HepG2 (cell line): ENCODE measurements at regions not wholly inside any gene's neighbourhood (a gene's known extent, or its start where the extent isn't known, plus 50 kb on each side); places are given as distances from the start of the nearest gene placed in this dataset.

ENCODE experiments used
- DMAP1 ChIP-seq: IDR thresholded peaks from 2 replicates; pipeline ENCODE4 v1.6.1; 2016
- DRAP1 ChIP-seq: IDR thresholded peaks from 2 replicates; pipeline ENCODE4 v1.6.1; 2016; ENCODE audit warnings: missing genetic modification reagents, missing compliant biosample characterization
- ELF4 ChIP-seq: sonication (generic); formaldehyde crosslinking; IDR thresholded peaks from 2 replicates; pipeline ENCODE4 v1.5.0; 2020; ENCODE audit warnings: missing genetic modification reagents, mild to moderate bottlenecking, moderate library complexity, borderline replicate concordance
- EP300 ChIP-seq, 3 experiments: sonication (generic) in 1 of 3; formaldehyde crosslinking in 1 of 3; IDR thresholded peaks; 2 replicates each; pipeline versions ENCODE4 v1.5.1 to v1.6.1; 2011 to 2020; ENCODE audit warnings: low read depth in 2 of 3, low read length in 2 of 3, borderline replicate concordance in 1 of 3, improper control_type of control experiment in 1 of 3, mild to moderate bottlenecking in 1 of 3, missing genetic modification reagents in 1 of 3, moderate library complexity in 1 of 3
- GPBP1L1 ChIP-seq: sonication (generic); formaldehyde crosslinking; IDR thresholded peaks from 2 replicates; pipeline ENCODE4 v1.5.0; 2020; ENCODE audit warnings: mild to moderate bottlenecking, missing genetic modification reagents
- MNT ChIP-seq: fragments of 450-650 bp; IDR thresholded peaks from 2 replicates; pipeline ENCODE4 v1.6.1; 2016
- PITX1 ChIP-seq: sonication (generic); formaldehyde crosslinking; IDR thresholded peaks from 2 replicates; pipeline ENCODE4 v1.5.1; 2020; ENCODE audit warnings: mild to moderate bottlenecking, missing genetic modification reagents
- PRPF4 ChIP-seq: fragments of 200-400 bp; formaldehyde crosslinking; IDR thresholded peaks from 2 replicates; pipeline ENCODE4 v1.6.1; 2016; ENCODE audit warnings: low read length, low read depth; ENCODE audit not compliant: poor library complexity, severe bottlenecking
- RAD51 ChIP-seq: fragments of 450-650 bp; IDR thresholded peaks from 2 replicates; pipeline ENCODE4 v1.6.1; 2016; ENCODE audit warnings: borderline replicate concordance
- SIN3A ChIP-seq: IDR thresholded peaks from 2 replicates; pipeline ENCODE4 v1.6.1; 2011; ENCODE audit warnings: low read depth, mild to moderate bottlenecking, control low read depth, low read length, borderline replicate concordance
- TBL1XR1 ChIP-seq: fragments of 150-350 bp; IDR thresholded peaks from 2 replicates; pipeline ENCODE4 v1.6.1; 2014; ENCODE audit warnings: borderline replicate concordance, low read length; ENCODE audit not compliant: partially characterized antibody
- ZNF34 ChIP-seq: sonication (generic); formaldehyde crosslinking; IDR thresholded peaks from 2 replicates; pipeline ENCODE4 v1.4.0; 2020; ENCODE audit warnings: mild to moderate bottlenecking, missing genetic modification reagents, borderline replicate concordance

GRCh38 chr1:209512821-209513220, 70.7 kb upstream of the CAMK1G start (continued):
- TF ChIP-seq PRPF4: no peak
- no peak for TF ChIP-seq PITX1 (CRISPR knock-in tag)
- no peak for TF ChIP-seq ZNF34 (CRISPR knock-in tag)
- TF ChIP-seq MNT: no peak
- TF ChIP-seq DMAP1 (CRISPR knock-in tag): no peak
- TF ChIP-seq TBL1XR1: no peak
- no peak for TF ChIP-seq GPBP1L1 (CRISPR knock-in tag)
- TF ChIP-seq DRAP1 (CRISPR knock-in tag): no peak
- TF ChIP-seq SIN3A: no peak
- TF ChIP-seq EP300 (IDR thresholded peaks at IDR 0.05; ENCODE audit: low read depth in 2 of 2, low read length in 2 of 2): no peak
- no peak for TF ChIP-seq EP300 (CRISPR knock-in tag; IDR thresholded peaks at IDR 0.05; ENCODE audit: borderline replicate concordance)
- TF ChIP-seq RAD51: no peak
- TF ChIP-seq ELF4 (CRISPR knock-in tag): no peak
